Upper lobe of left lung (tissue), 6 donors: ENCODE measurements at regions not wholly inside any gene's neighbourhood (a gene's known extent, or its start where the extent isn't known, plus 50 kb on each side); places are given as distances from the start of the nearest gene placed in this dataset.

Source experiments
- ATAC-seq, 2 donors: fragments of 200-7000 bp; cut with Tn5 transposase; one replicate each; pipeline ENCODE4 v1.9.1; 2022; ENCODE audit warnings: mild to moderate bottlenecking in 2 of 2, moderate library complexity in 2 of 2; ENCODE audit not compliant: low FRiP score in 2 of 2
- DNase-seq, 2 donors: peaks; one replicate each; pipeline ENCODE4 v3.0.0-alpha.2; 2019 to 2020
- H3K27ac ChIP-seq, 4 donors: fragments of 200-600 bp; sonication (generic); one replicate each; pipeline ENCODE4 v1.5.1; 2016 to 2019
- H3K27me3 ChIP-seq, 4 donors: fragments of 200-600 bp; sonication (generic); one replicate each; pipeline ENCODE4 v1.5.1; 2017 to 2019
- H3K36me3 ChIP-seq, 4 donors: fragments of 200-600 bp; sonication (generic); one replicate each; pipeline ENCODE4 v1.5.1; 2016 to 2019
- H3K4me1 ChIP-seq, 4 donors: fragments of 200-600 bp; sonication (generic); one replicate each; pipeline ENCODE4 v1.5.1; 2018 to 2019
- H3K4me3 ChIP-seq, 4 donors: fragments of 200-600 bp; sonication (generic); one replicate each; pipeline ENCODE4 v1.5.1; 2017 to 2019; ENCODE audit warnings: mild to moderate bottlenecking in 2 of 4, moderate library complexity in 1 of 4
- H3K9me3 ChIP-seq, 4 donors: fragments of 200-600 bp; sonication (generic); one replicate each; pipeline ENCODE4 v1.5.1; 2018 to 2019
- CTCF ChIP-seq, 6 experiments: fragments of 450-650 bp in 4 of 6; fragments of 200-600 bp in 2 of 6; sonication (generic) in 2 of 6; IDR thresholded peaks; one replicate each; pipeline ENCODE4 v1.5.1; 2016 to 2019; ENCODE audit warnings: antibody characterized with exemption in 6 of 6
- EP300 ChIP-seq, 4 donors: sonication (generic); formaldehyde crosslinking; IDR thresholded peaks; one replicate each; pipeline ENCODE4 v1.5.1; 2017; ENCODE audit warnings: antibody characterized with exemption in 4 of 4, control low read depth in 2 of 4
- POLR2A ChIP-seq, 4 donors: fragments of 450-650 bp; IDR thresholded peaks; one replicate each; pipeline ENCODE4 v1.5.1; 2016 to 2017; ENCODE audit warnings: antibody characterized with exemption in 4 of 4, mild to moderate bottlenecking in 2 of 4
- POLR2AphosphoS5 ChIP-seq, 2 donors: sonication (generic); formaldehyde crosslinking; IDR thresholded peaks; one replicate each; pipeline ENCODE4 v1.5.1; 2017; ENCODE audit warnings: antibody characterized with exemption in 2 of 2
- WGBS, 2 donors: methylation state at CpG; one replicate each; pipeline ENCODE4 v1.1.5; 2017 to 2018; 5-methylcytosine and 5-hydroxymethylcytosine counted together
- donor health status: DM: no; HTN: no; CAD: no; lungs with moderate emphysema.
- donor health status: DM: no; HTN: yes; CAD: no; lungs with severe emphysema.

- Histone ChIP-seq H3K27ac (no peak overlapping the region), H3K27me3 (peaks cover 0 to 14% (median 6%) of the 10 kb centered on the region in 4 donors), H3K4me1 (no peaks in the 10 kb centered on the region), H3K4me3 (no peak overlapping the region), H3K9me3 (no peaks in the 10 kb centered on the region), H3K36me3 (no peaks in the 10 kb centered on the region)
- 67 to 70% methylated on average over 13 to 14 of the region's 14 CpGs for WGBS, 2 donors
- no peak for ATAC-seq
- TF ChIP-seq CTCF (IDR thresholded peaks at IDR 0.05) (no peak), POLR2AphosphoS5 (IDR thresholded peaks at IDR 0.05) (no peak), EP300 (IDR thresholded peaks at IDR 0.05) (no peak), POLR2A (IDR thresholded peaks at IDR 0.05) (no peak)
- DNase-seq, result no peak
These were observed 114.7 kb downstream of the ENGASE start for GRCh38 chr17:79189305-79189704.

- Histone ChIP-seq H3K36me3 (no peaks in the 10 kb centered on the region), H3K27ac (no peak overlapping the region), H3K4me3 (no peak overlapping the region), H3K27me3 (peaks cover 0 to 20% (median 9%) of the 10 kb centered on the region in 4 donors), H3K9me3 (no peaks in the 10 kb centered on the region), H3K4me1 (peaks cover 0 to 4% (median under 1%) of the 10 kb centered on the region in 4 donors)
- 52 to 75% methylated on average over 4 to 7 of the region's 7 CpGs for WGBS, 2 donors
- no peak for ATAC-seq
- TF ChIP-seq POLR2AphosphoS5 (IDR thresholded peaks at IDR 0.05), result no peak
- TF ChIP-seq CTCF (IDR thresholded peaks at IDR 0.05), result no peak
- TF ChIP-seq EP300 (IDR thresholded peaks at IDR 0.05), result no peak
- no peak for TF ChIP-seq POLR2A (IDR thresholded peaks at IDR 0.05)
- DNase-seq, result no peak
These were observed 114.1 kb downstream of the ENGASE start for GRCh38 chr17:79188685-79189084.

- TF ChIP-seq EP300 (IDR thresholded peaks at IDR 0.05), result no peak
- no peak for TF ChIP-seq POLR2AphosphoS5 (IDR thresholded peaks at IDR 0.05)
- no peak for TF ChIP-seq POLR2A (IDR thresholded peaks at IDR 0.05)
- TF ChIP-seq CTCF (IDR thresholded peaks at IDR 0.05), result peak in 4 of 6 experiments; percentile 18 to 53 (median 38)
- Histone ChIP-seq H3K27me3 (peaks cover 0 to 26% (median 11%) of the 10 kb centered on the region in 4 donors), H3K36me3 (no peaks in the 10 kb centered on the region), H3K4me3 (no peak overlapping the region), H3K27ac (no peak overlapping the region), H3K9me3 (no peaks in the 10 kb centered on the region), H3K4me1 (peaks cover 0 to 11% (median 6%) of the 10 kb centered on the region in 4 donors)
- ATAC-seq, result no peak
- no peak for DNase-seq
- 9 to 16% methylated on average over 6 to 14 of the region's 14 CpGs for WGBS, 2 donors
These were observed 113.4 kb downstream of the ENGASE start for GRCh38 chr17:79188048-79188447.

GRCh38 chr17:79187186-79187585, 112.6 kb downstream of the ENGASE start:
- H3K27ac ChIP-seq, result no peak overlapping the region
- no peaks in the 10 kb centered on the region for H3K9me3 ChIP-seq
- H3K4me3 ChIP-seq, result no peak overlapping the region
- WGBS, 2 donors, result 78 to 87% methylated on average over 8 to 12 of the region's 12 CpGs
- peaks cover 0 to 33% (median 12%) of the 10 kb centered on the region in 4 donors for H3K27me3 ChIP-seq
- TF ChIP-seq EP300 (IDR thresholded peaks at IDR 0.05) (no peak), POLR2A (IDR thresholded peaks at IDR 0.05) (no peak), CTCF (IDR thresholded peaks at IDR 0.05) (no peak), POLR2AphosphoS5 (IDR thresholded peaks at IDR 0.05) (no peak)
- ATAC-seq, result no peak
- no peak for DNase-seq
- peaks cover 0 to 17% (median 6%) of the 10 kb centered on the region in 4 donors for H3K4me1 ChIP-seq
- no peaks in the 10 kb centered on the region for H3K36me3 ChIP-seq

GRCh38 chr17:79186406-79186805, 111.8 kb downstream of the ENGASE start:
- no peak for TF ChIP-seq POLR2A (IDR thresholded peaks at IDR 0.05)
- no peak for TF ChIP-seq CTCF (IDR thresholded peaks at IDR 0.05)
- no peak for TF ChIP-seq POLR2AphosphoS5 (IDR thresholded peaks at IDR 0.05)
- TF ChIP-seq EP300 (IDR thresholded peaks at IDR 0.05), result no peak
- Histone ChIP-seq H3K4me3 (no peak overlapping the region), H3K9me3 (no peaks in the 10 kb centered on the region), H3K36me3 (no peaks in the 10 kb centered on the region), H3K27me3 (peaks cover 0 to 35% (median 14%) of the 10 kb centered on the region in 4 donors), H3K4me1 (peaks cover 0 to 17% (median 6%) of the 10 kb centered on the region in 4 donors), H3K27ac (no peak overlapping the region)
- DNase-seq (no peak), ATAC-seq (no peak)
- whole genome bisulfite sequencing, 2 donors, result 49 to 62% methylated on average over 10 of the region's 10 CpGs
